HG03520 (cell line): ENCODE measurements at regions not wholly inside any gene's neighbourhood (a gene's known extent, or its start where the extent isn't known, plus 50 kb on each side); places are given as distances from the start of the nearest gene placed in this dataset.

Experiments used
- ATAC-seq: cut with Tn5 transposase; IDR thresholded peaks from one replicate; pipeline ENCODE4 v1.9.1; 2021; ENCODE audit warnings: mild to moderate bottlenecking, moderate library complexity; ENCODE audit not compliant: unreplicated experiment

- ATAC-seq, result no peak
Measured at GRCh38 chr9:29198861-29199260, 1625.6 kb upstream of the C9orf72 start.

- ATAC-seq, result no peak
Measured at GRCh38 chr9:29199975-29200374, 1626.7 kb upstream of the C9orf72 start.

DNA sequence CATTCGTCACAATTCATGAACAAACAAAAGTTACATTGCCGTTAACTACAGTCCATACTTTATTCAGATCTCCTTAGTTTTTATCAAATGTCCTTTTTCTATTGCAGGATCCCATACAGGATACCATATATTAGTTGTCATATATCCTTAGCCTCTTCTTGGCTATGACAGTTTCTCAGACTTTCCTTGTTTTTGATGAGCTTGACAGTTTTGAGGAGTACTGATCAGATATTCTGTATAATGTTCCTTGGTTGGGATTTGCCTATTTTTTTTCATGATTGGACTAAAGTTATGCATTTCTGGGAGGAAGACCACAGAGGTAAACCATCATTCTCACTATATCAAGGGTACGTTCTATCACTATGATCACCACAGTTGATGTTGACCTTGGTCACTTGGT, 1627.4 kb upstream of the C9orf72 start:
- no peak for ATAC-seq

GRCh38 chr9:29203244-29203930, 1630.1 kb upstream of the C9orf72 start:
- ATAC-seq, result no peak

DNA sequence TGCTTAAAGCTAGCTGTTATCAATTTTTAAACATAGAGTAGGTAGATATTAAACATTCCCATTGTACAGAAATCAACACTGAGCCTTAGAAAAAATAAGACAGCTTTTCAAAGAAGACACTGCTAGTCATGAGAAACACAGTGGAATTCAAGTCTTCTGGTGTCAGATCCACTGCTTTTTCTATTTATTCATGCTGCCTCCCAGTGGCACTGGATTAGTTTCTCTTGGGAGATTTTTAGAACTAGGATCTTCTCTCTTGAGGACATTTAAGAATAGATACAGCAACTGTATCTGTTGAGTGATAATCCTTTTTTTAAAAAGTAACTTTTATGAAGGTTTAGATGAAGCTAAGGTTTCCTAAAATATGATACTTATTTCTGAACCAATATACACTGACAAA, 1635.4 kb upstream of the C9orf72 start:
- no peak for ATAC-seq

DNA sequence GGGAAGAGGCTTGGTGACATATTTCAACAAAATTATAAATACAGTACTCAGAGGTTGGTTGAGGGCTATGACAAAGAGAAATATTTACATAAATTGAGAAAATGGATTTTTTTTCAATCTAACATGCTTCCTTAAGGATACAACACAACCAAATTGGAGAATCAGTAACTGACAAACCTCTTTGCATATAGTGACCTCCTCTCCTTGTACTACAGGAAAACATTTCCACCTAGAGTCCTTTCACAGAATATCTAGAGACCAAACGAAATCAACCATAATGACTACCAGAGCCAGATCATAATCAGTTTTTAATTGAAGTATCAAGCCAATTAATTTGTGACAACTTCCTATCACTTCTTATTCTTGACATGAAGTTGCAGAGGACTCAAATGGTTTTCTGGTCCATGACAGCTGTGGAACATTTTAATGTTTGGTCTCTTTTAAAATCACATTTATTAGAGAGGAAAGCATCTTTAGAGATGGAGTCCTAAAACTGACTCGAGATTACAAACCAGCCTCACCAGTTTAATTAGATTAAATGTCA, 1636.5 kb upstream of the C9orf72 start:
- ATAC-seq, result no peak

DNA sequence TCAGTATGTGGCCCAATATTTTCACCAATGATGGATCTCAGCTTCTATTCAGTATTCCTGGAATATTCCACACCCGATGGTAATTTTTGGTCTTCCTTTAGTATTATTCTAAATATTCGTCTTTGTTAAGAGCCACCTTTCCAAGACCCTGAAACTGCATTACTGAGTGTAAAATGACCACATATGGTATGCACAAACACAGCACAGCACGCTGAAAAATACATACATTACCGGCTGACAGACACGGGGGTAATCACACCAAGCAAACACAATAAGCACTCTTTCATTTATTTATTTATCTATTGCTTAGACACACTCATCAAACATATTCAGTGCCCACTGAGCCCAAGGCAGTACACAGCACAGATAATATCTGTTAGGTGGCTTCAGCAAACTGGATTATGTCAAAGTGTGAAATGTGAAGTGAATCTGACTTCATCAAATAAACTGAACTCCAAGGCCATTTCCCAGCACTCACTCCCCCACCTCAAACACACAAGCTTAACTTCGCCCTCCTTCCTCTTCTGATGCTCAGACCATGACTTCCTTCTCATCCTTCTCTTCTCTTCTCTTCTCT, 1637.8 kb upstream of the C9orf72 start:
- no peak for ATAC-seq

GRCh38 chr9:29211580-29212396, 1638.5 kb upstream of the C9orf72 start:
- ATAC-seq, result peak; percentile 88

DNA sequence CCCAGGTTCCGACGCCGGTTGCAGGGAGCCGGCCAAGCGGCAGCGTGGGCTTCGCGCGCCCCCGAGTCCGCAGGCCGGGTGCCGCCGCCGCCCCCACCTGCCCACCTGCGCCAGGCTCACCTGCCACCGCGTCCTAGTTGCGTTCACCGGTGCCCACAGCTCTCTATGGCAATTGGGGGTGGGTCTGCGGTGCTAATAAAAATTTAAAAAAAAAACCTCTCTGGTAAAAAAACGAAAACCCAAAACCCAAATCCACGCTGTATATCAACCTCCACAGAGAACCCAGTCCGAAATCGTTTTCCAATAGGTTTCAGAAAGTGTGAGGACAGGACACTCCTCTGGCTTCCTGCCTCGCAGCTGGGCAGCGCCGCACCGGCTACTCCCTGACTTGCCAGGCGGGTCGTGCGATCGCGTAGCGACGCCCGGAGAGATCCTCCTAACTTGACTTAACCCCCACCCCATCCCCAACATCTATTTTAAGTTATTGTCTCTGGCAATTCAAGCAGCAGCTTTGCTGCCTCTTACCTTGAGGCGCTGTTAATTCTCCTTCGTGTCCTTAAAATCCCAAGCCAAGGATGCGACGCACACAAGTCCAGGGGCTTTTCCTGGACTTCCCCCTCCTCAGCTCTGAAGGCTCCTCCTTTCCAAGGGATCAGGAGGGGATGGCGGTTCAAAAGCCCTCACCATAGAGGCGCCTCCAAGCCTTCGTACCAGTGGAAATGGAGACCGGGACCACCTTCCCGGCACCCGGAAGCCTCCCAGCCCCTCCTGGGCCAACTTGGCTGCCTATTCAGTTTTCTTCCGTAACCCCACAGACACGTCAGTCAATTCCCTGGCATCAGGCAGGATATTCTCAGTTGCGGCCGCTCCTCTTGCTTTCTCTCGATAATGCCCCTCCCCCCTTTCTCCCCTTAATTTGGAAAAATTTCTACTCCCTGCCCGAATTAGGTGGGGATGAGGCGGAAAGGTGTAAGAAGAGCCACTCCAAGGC, 1639.4 kb upstream of the C9orf72 start:
- ATAC-seq, result no peak

DNA sequence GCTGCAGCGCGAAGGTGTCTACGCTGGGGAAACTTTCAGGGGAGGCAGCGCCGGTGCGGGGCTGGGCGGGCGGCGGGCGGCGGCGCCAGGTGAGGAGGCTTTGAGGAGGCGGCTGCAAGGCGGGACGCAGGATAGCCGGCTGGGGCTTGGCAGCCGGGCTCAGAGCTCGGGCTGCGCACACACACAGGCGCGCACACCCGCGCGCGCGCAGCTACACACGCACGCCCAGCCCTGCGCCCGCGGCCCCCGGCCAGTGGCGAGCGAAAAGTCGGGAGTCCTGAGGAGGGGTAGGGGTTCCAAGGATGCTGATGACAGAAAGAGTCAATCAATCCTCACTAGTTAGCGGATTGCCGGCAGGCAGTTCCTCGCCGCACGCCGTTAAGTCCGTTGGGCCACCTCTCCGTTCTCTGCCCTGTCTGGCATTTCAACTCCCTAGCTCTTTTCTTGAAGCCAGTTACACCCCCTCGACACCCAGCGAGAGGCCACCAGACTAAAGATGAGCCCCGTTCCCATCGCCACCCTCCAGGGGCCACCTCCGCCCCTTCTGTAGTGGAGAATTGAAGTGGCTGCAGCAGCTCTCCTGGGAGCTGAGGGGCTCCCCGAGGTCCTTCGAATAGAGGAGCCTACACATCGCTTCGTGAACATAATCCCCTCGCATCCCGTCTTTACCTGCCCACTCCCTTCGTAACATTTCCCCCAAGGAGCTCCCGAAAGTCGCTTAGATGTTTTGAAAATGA, 1640.3 kb upstream of the C9orf72 start, which contains the start of gene LINGO2:
Gene LINGO2, minus strand, starts transcription at position 185 of the 737 bp plus-strand sequence.
- ATAC-seq, result no peak

DNA sequence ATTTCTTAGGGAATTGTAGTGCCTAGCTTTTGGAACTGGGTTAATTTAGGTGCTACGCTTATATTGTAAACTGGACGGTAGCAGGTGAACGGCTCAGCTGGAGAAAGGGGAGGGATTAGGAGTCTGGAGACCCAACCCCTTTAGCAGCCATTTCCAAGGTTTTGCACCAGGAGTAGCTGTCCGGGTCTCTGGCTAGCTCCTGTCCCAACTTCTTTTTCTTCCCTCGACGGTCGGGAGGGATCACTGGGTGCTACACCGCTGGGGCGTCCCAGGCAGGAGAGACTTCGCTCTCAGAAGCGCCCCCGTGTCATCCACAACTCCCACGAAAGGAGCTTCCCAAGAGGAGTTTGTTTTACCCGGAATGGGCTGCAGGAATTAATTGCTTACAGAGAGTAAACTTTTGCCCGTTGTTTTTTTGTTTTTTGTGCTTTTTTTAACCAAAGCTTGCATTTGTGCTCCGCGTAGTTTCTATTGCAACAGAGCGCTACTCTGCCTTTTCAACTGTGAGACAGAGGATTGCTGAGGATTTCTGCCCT, 1640.9 kb upstream of the C9orf72 start:
- no peak for ATAC-seq

GRCh38 chr9:29214690-29215253, 1641.5 kb upstream of the C9orf72 start:
- ATAC-seq, result no peak

DNA sequence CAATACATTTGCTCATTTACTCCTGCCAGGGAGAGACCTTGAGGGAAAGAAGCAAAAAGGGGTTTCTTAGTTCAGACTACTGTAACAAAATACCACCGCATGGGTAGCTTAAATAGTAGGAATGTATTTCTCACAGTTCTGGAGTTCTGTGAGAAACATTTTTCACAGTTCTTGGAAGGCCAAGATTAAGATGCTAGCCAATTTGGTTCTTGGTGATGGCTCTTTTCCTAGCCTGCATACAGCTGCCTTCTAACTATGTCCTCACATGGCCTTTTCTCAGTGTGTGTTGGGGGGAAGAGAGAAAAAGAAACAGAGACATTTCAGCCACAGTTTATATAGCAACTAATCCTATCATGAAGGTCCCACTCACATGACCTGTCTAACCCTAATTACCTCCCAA, 1644.7 kb upstream of the C9orf72 start:
- ATAC-seq, result no peak

DNA sequence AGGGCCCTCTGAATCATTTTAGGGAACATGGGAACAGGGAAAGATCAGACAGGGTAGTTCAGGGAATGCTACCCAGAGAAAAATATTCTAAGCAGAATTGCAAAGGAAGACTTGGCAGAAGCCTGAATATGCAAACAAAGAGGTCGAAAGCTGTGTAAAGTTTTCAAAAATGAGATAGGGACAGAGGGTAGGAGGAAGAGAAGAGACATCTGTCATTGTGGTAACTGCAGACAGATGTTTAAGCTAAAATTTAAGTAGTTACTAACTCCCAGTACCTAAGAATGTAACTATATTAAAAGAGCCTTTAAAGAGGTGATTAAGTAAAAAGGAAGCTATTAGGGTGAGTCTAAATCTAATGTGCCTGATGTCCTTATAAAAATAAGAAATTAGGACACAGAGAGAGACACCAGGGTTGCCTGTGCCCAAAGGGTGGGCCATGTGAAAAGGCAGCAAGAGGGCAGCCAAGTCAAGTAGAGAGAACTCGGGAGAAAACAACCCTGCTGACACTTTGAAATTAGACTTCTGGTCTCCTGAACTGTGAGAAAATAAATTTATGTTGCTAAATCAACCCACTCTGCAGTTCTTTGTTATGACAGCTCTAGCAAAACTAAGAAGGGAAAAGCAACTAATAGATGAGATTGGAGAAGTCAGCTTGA, 1647.4 kb upstream of the C9orf72 start:
- ATAC-seq, result no peak

GRCh38 chr9:29228558-29228957, 1655.3 kb upstream of the C9orf72 start:
- no peak for ATAC-seq

- no peak for ATAC-seq
Measured at GRCh38 chr9:29230931-29231330, 1657.7 kb upstream of the C9orf72 start.

GRCh38 chr9:29233193-29233592, 1659.9 kb upstream of the C9orf72 start:
- no peak for ATAC-seq

GRCh38 chr9:29241320-29241719, 1668.0 kb upstream of the C9orf72 start:
- ATAC-seq, result no peak

DNA sequence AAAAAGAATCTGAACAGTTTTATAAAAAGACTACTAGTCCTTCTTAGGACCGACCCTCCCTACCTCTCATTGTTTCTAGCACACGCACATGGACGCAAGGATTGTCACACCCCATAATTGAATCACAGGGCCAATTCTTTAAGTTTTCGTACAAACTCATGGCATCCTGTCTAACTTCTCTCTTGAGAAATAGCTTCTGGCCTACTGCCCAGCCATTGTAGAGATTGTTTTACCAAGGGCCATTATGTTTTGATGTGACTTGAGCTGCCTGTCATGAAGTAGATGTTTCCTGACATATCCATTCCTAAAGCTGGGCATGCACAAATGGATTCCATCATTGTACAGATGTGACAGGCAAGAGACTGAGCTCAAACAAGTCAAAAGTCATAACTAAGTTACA, 1672.1 kb upstream of the C9orf72 start:
- ATAC-seq, result no peak
